ENCODE measurements at regions not wholly inside any gene's neighbourhood (a gene's known extent, or its start where the extent isn't known, plus 50 kb on each side); places are given as distances from the start of the nearest gene placed in this dataset.

DNA sequence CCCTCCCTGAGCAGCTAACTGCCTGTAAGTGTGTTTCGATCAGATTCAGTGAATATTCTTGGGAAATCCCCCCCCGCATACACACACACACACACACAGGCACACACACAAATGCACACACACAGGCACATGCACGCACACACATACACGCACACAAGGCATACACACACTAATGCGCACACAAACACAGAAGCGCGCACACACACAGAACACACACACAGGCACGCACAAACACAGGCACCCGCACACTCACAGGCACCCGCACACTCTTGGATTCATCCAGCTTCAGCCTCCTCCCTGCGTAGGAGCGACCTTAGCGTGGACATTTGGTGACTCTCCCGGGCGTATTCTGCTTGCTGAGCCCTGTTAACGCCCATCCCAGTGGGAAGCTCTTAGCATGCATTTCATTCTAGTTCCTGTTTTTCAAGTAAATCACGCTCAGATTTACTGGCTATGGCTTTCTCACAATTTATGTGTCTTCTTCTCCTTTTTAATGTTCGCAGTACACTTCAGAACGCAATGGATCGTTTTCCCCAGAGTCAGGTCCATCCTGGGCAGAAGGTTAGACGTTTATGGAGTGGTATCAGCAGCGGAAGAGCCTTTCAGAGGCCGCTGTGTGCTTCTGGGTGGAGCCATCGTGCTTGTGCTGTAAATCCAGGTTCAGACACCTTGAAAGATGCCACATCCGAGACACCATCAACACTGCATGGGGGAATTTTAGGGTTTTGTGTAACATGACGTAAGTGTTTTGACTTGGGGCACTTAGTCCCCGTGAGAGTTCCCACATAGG, 656.6 kb downstream of the GALR1 start:
- H3K4me1 ChIP-seq, result no peaks in the 10 kb centered on the region
- no peak overlapping the region for H3K4me3 ChIP-seq
- TF ChIP-seq POLR2AphosphoS5 (IDR thresholded peaks at IDR 0.05), result no peak
- TF ChIP-seq CTCF (IDR thresholded peaks at IDR 0.05), result no peak
- TF ChIP-seq POLR2A (IDR thresholded peaks at IDR 0.05), result no peak
- TF ChIP-seq EP300 (IDR thresholded peaks at IDR 0.05), result no peak
- H3K36me3 ChIP-seq, result no peaks in the 10 kb centered on the region
- H3K27me3 ChIP-seq, result peaks cover 0 to 9% (median 0%) of the 10 kb centered on the region in 3 donors
- H3K9me3 ChIP-seq, result no peaks in the 10 kb centered on the region
- DNase-seq, result no peak
- H3K27ac ChIP-seq, result no peak overlapping the region
- 71 to 73% methylated on average over 27 of the region's 27 CpGs for WGBS, 2 donors
- intact Hi-C loops (cut with DNase I), result loop anchor here (10.0 kb wide), 1 partner anchor 1079 kb away; no protein-coding TSS in a partner anchor

DNA sequence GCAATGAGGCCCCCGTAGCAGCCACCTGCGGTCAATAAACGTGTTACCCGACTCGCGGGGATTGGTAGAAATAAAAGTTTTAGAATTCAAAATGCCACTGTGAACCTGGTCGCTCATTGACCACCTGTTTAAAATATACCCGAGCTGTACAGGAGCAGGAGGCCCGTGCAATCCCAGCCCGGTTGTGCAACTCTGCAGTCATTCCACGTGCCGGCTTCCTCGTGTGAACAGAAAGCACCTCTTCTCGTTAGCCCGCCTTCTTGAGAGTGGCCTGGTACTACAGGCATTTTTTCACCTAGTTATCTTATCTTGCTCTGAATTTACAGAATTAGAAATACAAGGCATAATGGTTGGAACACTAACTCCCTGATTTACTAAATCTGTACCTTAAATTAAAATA, 660.7 kb downstream of the GALR1 start:
- intact Hi-C loops (cut with DNase I), result no loop called here
- H3K27me3 ChIP-seq, result peaks cover 0 to 16% (median 0%) of the 10 kb centered on the region in 3 donors
- H3K4me3 ChIP-seq, result no peak overlapping the region
- no peak for DNase-seq
- no peaks in the 10 kb centered on the region for H3K36me3 ChIP-seq
- 89 to 92% methylated on average over 15 of the region's 15 CpGs for WGBS, 2 donors
- TF ChIP-seq POLR2A (IDR thresholded peaks at IDR 0.05), result no peak
- no peak overlapping the region for H3K27ac ChIP-seq
- H3K4me1 ChIP-seq, result no peaks in the 10 kb centered on the region
- H3K9me3 ChIP-seq, result no peaks in the 10 kb centered on the region

- Histone ChIP-seq H3K4me3 (no peak overlapping the region), H3K36me3 (no peaks in the 10 kb centered on the region), H3K27ac (no peak overlapping the region), H3K9me3 (no peaks in the 10 kb centered on the region), H3K27me3 (peaks cover 0 to 16% (median 0%) of the 10 kb centered on the region in 3 donors), H3K4me1 (no peaks in the 10 kb centered on the region)
- TF ChIP-seq EP300 (IDR thresholded peaks at IDR 0.05), result no peak
- TF ChIP-seq POLR2AphosphoS5 (IDR thresholded peaks at IDR 0.05), result no peak
- no peak for TF ChIP-seq CTCF (IDR thresholded peaks at IDR 0.05)
- TF ChIP-seq POLR2A (IDR thresholded peaks at IDR 0.05), result no peak
- 70 to 77% methylated on average over 20 of the region's 20 CpGs for whole genome bisulfite sequencing, 2 donors
- intact Hi-C loops (cut with DNase I), result no loop called here
- DNase-seq, result no peak
Measured at GRCh38 chr18:77911971-77912605, 662.4 kb downstream of the GALR1 start.

- Histone ChIP-seq H3K9me3 (no peaks in the 10 kb centered on the region), H3K4me1 (no peaks in the 10 kb centered on the region), H3K27ac (no peak overlapping the region), H3K4me3 (no peak overlapping the region), H3K27me3 (no peaks in the 10 kb centered on the region), H3K36me3 (no peaks in the 10 kb centered on the region)
- TF ChIP-seq POLR2A (IDR thresholded peaks at IDR 0.05) (no peak), EP300 (IDR thresholded peaks at IDR 0.05) (no peak), POLR2AphosphoS5 (IDR thresholded peaks at IDR 0.05) (no peak), CTCF (IDR thresholded peaks at IDR 0.05) (no peak)
- intact Hi-C loops (cut with DNase I), result no loop called here
- 75 to 83% methylated on average over 5 of the region's 5 CpGs for whole genome bisulfite sequencing, 2 donors
- DNase-seq, result no peak
Measured at GRCh38 chr18:77918730-77919129, 669.1 kb downstream of the GALR1 start.

- Histone ChIP-seq H3K36me3 (no peaks in the 10 kb centered on the region), H3K27me3 (no peaks in the 10 kb centered on the region), H3K4me3 (no peak overlapping the region), H3K4me1 (no peaks in the 10 kb centered on the region), H3K9me3 (no peaks in the 10 kb centered on the region), H3K27ac (no peak overlapping the region)
- TF ChIP-seq EP300 (IDR thresholded peaks at IDR 0.05), result no peak
- no peak for TF ChIP-seq POLR2AphosphoS5 (IDR thresholded peaks at IDR 0.05)
- TF ChIP-seq CTCF (IDR thresholded peaks at IDR 0.05), result no peak
- no peak for TF ChIP-seq POLR2A (IDR thresholded peaks at IDR 0.05)
- intact Hi-C loops (cut with DNase I), result no loop called here
- no peak for DNase-seq
- 53 to 64% methylated on average over 4 of the region's 4 CpGs for WGBS, 2 donors
Measured at GRCh38 chr18:77919923-77920322, 670.3 kb downstream of the GALR1 start.

Data from sigmoid colon (tissue), 6 donors.